ENCODE measurements at regions not wholly inside any gene's neighbourhood (a gene's known extent, or its start where the extent isn't known, plus 50 kb on each side); places are given as distances from the start of the nearest gene placed in this dataset.

DNA sequence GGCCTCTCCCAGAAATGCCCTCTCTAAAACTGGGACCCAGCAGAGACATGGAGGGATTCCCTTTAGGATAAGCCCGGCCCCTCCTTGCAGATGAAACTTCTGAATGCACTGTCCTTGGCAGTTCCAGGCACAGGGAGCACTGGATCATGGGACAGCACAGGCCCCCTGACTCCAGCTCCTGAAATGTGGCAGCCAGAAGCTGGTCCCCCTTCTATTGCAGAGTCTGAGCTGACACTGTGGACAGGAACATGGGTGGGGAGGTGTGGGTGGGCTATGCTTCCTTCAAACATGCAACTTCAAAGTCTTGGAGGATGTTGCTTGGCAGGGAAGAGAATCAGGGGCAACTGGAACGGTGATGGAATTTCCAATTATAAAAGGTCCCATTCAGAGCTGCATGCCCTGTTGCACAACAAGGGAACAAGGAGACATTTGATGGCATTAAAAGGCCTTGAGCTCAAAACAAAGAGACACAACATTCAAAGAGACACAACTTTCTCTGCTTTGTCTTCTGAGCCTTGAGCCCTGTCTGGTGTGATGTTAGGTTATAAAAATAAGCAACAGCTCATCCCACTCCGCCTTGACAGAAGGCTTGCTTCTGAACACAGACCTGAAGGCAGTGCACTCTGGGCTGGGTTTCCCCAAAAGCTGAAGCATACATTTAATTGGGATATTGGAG is 239.0 kb downstream of the OSR1 start:
- Histone ChIP-seq H3K4me1 (ENCODE audit: control insufficient read depth, insufficient read depth, low read length) (peaks cover 5% of the 10 kb centered on the region), H3K27me3 (ENCODE audit: control insufficient read depth, insufficient read depth) (no peaks in the 10 kb centered on the region), H3K9me3 (ENCODE audit: control insufficient read depth, low read length) (no peaks in the 10 kb centered on the region), H3K27ac (ENCODE audit: low read length) (no peak overlapping the region), H3K4me3 (ENCODE audit: low read length) (no peak overlapping the region)
- ATAC-seq: no peak
- WGBS: 84% methylated on average over 3 of the region's 3 CpGs
- intact Hi-C loops (cut with DNase I): no loop called here
- DNase-seq: no peak

DNA sequence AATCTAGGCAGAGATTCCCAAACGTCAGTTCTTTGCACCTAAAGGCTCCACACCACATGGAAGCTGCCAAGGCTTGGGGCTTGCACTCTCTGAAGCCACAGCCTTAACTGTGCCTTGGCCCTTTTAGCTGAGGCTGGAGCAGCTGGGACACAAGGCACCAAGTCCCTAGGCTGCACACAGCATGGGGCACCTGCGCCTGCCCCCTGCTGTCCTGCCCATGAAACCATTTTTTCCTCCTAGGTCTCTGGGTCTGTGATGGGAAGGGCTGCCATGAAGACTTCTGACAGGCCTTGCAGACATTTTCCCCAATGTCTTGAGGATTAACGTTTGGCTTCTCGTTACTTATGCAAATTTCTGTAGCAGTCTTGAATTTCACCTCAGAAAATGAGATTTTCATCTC is 241.5 kb downstream of the OSR1 start:
- no peak overlapping the region for H3K27ac ChIP-seq (ENCODE audit: low read length)
- H3K4me3 ChIP-seq (ENCODE audit: low read length): no peak overlapping the region
- ATAC-seq (no peak), DNase-seq (no peak)
- H3K9me3 ChIP-seq (ENCODE audit: control insufficient read depth, low read length): no peaks in the 10 kb centered on the region
- peaks cover 5% of the 10 kb centered on the region for H3K4me1 ChIP-seq (ENCODE audit: control insufficient read depth, insufficient read depth, low read length)
- intact Hi-C loops (cut with DNase I): no loop called here
- WGBS: 68% methylated on average over 4 of the region's 4 CpGs
- H3K27me3 ChIP-seq (ENCODE audit: control insufficient read depth, insufficient read depth): no peaks in the 10 kb centered on the region

DNA sequence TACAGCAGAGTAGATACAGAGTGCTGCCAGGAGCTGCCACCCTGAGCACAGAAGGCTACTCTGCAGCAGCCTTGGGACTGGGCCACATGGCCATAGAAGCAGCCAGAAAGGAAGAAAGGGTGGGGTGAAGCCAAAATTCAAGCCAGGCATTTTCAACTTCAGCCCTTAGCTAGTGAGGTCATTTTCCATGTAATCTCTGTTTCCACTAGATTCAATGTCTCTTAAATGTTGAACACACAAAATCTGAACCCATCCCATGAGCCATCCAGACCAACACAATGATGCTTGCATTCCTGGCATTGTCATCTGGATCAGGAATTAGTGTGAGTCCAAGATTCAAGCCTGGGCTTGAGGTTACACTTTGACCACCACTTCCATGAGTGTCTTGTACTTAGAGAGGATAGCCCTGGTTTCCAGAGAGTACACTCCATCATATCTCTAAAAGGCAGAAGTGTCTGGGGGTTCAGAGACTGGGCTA is 243.6 kb downstream of the OSR1 start:
- DNase-seq: peak; percentile 49 to 87 (median 73)
- no peak overlapping the region for H3K27ac ChIP-seq (ENCODE audit: low read length)
- H3K27me3 ChIP-seq (ENCODE audit: control insufficient read depth, insufficient read depth): no peaks in the 10 kb centered on the region
- H3K9me3 ChIP-seq (ENCODE audit: control insufficient read depth, low read length): no peaks in the 10 kb centered on the region
- peak; percentile 78 to 91 for ATAC-seq
- no peak overlapping the region for H3K4me3 ChIP-seq (ENCODE audit: low read length)
- intact Hi-C loops (cut with DNase I): no loop called here
- H3K4me1 ChIP-seq (ENCODE audit: control insufficient read depth, insufficient read depth, low read length): peaks cover 1% of the 10 kb centered on the region

DNA sequence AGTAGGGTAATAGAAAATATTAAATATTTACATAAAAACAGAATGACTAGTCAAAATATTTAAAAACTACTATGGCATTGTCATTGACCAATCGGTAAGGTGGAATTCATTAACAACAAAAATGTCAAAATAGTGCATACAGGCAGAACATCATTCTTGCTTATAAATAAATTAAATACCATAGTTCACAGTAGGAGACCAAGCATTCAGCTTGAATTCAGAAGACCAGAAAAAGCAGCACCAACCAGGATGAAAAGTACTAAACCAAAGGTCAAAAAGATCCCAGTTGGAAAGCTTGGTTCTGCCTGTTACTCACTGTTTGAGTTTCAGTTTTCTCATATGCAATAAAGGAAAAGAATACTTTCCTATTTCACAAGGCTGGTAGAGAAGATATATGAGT is 244.3 kb downstream of the OSR1 start:
- intact Hi-C loops (cut with DNase I): no loop called here
- Histone ChIP-seq H3K27me3 (ENCODE audit: control insufficient read depth, insufficient read depth) (no peaks in the 10 kb centered on the region), H3K4me3 (ENCODE audit: low read length) (no peak overlapping the region), H3K27ac (ENCODE audit: low read length) (no peak overlapping the region), H3K4me1 (ENCODE audit: control insufficient read depth, insufficient read depth, low read length) (peaks cover 1% of the 10 kb centered on the region), H3K9me3 (ENCODE audit: control insufficient read depth, low read length) (no peaks in the 10 kb centered on the region)
- ATAC-seq (no peak), DNase-seq (no peak)
- WGBS: 99% methylated on average over 1 of the region's 1 CpG

DNA sequence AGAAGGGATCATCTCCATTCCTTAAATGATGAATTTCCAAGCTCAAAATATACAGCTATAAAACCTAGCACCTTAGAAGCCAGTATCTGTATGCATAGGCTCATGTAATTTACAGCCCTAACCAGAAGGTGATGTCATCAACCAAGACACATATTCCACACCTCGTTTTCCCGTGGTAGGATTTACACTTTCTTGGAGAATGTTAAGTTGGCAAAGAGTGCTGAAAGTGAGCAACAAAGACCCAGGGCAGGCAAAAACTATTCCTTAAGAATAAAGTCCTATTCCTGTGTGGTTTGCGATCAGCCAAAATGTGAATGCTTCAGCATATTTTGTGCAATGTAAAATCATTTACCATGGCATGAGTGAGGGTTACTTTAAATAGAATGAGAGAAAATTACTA is 247.1 kb downstream of the OSR1 start:
- ATAC-seq (no peak), DNase-seq (no peak)
- H3K4me1 ChIP-seq (ENCODE audit: control insufficient read depth, insufficient read depth, low read length): peaks cover 1% of the 10 kb centered on the region
- H3K27ac ChIP-seq (ENCODE audit: low read length): no peak overlapping the region
- H3K9me3 ChIP-seq (ENCODE audit: control insufficient read depth, low read length): no peaks in the 10 kb centered on the region
- no peak overlapping the region for H3K4me3 ChIP-seq (ENCODE audit: low read length)
- H3K27me3 ChIP-seq (ENCODE audit: control insufficient read depth, insufficient read depth): no peaks in the 10 kb centered on the region
- intact Hi-C loops (cut with DNase I): no loop called here
- 76% methylated on average over 3 of the region's 3 CpGs for WGBS

DNA sequence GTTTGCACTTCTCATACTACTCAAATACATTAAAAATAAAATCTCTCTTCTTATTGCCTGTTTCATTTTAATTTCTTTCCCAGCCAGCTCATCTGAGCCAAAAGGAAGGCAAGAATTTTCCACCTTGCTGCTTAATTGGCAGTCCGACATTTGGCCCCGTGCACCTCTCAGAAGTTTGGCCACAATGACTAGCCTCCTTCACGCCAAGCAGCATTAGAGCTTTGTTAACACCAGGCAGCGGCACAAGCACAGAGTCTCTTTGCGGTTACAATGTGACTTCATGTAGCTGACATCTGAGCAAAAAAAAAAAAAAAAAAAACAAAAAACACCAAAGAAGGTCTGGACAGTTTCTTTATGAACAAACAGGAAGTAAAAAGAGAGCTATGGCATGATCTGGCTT is 248.9 kb downstream of the OSR1 start:
- intact Hi-C loops (cut with DNase I): no loop called here
- no peak for ATAC-seq
- H3K9me3 ChIP-seq (ENCODE audit: control insufficient read depth, low read length): no peaks in the 10 kb centered on the region
- no peak overlapping the region for H3K27ac ChIP-seq (ENCODE audit: low read length)
- no peaks in the 10 kb centered on the region for H3K27me3 ChIP-seq (ENCODE audit: control insufficient read depth, insufficient read depth)
- DNase-seq: no peak
- 87% methylated on average over 5 of the region's 5 CpGs for WGBS
- no peaks in the 10 kb centered on the region for H3K4me1 ChIP-seq (ENCODE audit: control insufficient read depth, insufficient read depth, low read length)
- no peak overlapping the region for H3K4me3 ChIP-seq (ENCODE audit: low read length)

DNA sequence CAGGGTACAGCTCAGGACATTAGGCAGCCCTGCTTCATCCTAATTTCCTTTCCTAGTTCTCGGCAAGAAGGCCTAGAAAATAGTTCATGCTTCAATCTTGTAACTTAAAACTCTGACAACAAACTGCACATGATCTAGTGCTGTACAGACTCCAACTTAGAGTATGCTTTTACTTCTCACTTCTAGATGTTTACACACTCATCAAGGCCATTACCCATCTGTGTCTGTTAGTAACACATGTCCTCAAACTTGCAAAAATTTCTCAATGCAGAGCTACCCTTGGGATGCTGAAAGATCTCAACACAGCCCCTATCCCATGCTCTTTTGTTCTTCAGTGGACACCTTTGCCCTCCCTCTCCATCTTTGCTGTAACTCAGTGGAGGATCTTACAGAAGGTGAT is 252.0 kb downstream of the OSR1 start:
- ATAC-seq: no peak
- Histone ChIP-seq H3K4me1 (ENCODE audit: control insufficient read depth, insufficient read depth, low read length) (no peaks in the 10 kb centered on the region), H3K27me3 (ENCODE audit: control insufficient read depth, insufficient read depth) (no peaks in the 10 kb centered on the region), H3K27ac (ENCODE audit: low read length) (no peak overlapping the region), H3K9me3 (ENCODE audit: control insufficient read depth, low read length) (no peaks in the 10 kb centered on the region), H3K4me3 (ENCODE audit: low read length) (no peak overlapping the region)
- WGBS: 83% methylated on average over 1 of the region's 1 CpG
- intact Hi-C loops (cut with DNase I): no loop called here
- no peak for DNase-seq

DNA sequence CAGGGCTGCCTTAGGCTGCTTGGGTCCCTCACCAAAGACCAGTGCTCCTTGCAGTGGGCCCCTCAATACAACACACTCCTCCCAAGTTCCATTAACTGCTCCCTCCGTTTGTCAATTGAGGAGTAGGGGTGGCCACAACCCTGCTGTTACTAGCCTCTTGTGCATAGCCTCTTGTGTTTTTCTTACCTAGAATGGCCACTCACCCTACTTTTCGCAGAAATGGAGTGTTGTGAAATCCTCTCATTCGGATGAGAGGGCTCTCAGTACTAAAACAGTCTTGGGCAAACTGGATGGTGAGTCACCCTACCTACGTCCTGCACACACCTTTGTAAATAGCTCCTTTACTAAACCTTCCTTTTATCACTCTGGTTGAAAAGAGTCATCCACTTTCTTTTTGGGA is 253.9 kb downstream of the OSR1 start:
- Histone ChIP-seq H3K27ac (ENCODE audit: low read length) (no peak overlapping the region), H3K9me3 (ENCODE audit: control insufficient read depth, low read length) (no peaks in the 10 kb centered on the region), H3K27me3 (ENCODE audit: control insufficient read depth, insufficient read depth) (no peaks in the 10 kb centered on the region), H3K4me3 (ENCODE audit: low read length) (no peak overlapping the region), H3K4me1 (ENCODE audit: control insufficient read depth, insufficient read depth, low read length) (no peaks in the 10 kb centered on the region)
- DNase-seq (no peak), ATAC-seq (no peak)
- 86% methylated on average over 4 of the region's 4 CpGs for WGBS
- intact Hi-C loops (cut with DNase I): no loop called here

DNA sequence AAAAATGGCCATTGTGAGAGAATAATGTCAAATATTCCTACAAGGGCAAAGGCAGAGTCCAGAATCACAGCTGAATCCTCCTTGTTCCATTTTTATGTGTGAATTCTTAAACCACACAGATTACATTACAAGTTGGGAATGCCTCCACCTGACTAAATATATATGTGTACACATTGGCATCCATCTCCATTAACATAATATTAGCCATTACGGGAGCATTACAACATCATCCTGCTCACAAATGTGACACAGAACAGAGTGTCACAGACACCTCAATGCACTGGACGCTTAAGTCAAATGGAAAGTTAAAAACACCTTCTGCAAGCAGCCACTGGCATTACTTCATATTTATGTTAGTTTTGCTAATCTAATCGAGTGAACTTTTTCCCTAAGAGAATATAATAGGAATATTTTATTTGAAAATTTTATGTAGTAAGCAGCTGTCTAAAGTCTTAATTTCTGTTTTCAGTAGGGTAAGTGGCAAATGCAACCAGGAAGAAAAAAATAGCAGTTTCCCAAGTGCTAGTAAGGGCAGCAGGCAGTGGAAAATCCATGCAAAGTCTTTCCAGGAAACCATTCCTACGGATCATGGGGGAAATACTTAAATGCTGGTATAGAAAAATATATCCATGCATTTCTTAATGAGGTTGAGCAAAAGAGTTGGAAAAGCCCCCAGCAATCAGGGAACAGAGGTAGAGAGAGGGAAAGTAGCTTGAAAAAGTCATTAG is 255.6 kb downstream of the OSR1 start:
- Histone ChIP-seq H3K9me3 (ENCODE audit: control insufficient read depth, low read length) (no peaks in the 10 kb centered on the region), H3K4me1 (ENCODE audit: control insufficient read depth, insufficient read depth, low read length) (no peaks in the 10 kb centered on the region), H3K4me3 (ENCODE audit: low read length) (no peak overlapping the region), H3K27ac (ENCODE audit: low read length) (no peak overlapping the region), H3K27me3 (ENCODE audit: control insufficient read depth, insufficient read depth) (no peaks in the 10 kb centered on the region)
- ATAC-seq (no peak), DNase-seq (no peak)
- intact Hi-C loops (cut with DNase I): no loop called here
- 68% methylated on average over 4 of the region's 4 CpGs for WGBS

DNA sequence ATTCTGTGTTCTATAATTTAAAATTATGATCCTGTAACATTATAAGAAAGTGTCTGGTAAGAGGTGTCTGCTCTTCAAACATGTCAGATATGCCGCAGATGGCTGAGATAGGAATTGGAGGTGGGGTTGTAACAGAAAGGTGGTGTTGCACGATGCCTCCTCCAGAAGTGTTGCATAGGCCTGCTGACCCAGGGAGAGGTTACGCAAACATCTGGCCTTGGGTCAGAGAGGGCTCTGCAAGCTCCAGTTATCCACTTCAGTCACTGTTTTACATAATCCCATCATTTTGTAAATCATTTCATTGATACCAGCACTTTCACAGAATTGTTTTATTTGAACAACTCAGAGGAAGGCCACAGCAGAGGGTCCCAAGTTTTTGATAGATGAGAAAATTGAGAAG is 256.5 kb downstream of the OSR1 start:
- intact Hi-C loops (cut with DNase I): no loop called here
- no peaks in the 10 kb centered on the region for H3K9me3 ChIP-seq (ENCODE audit: control insufficient read depth, low read length)
- no peak overlapping the region for H3K27ac ChIP-seq (ENCODE audit: low read length)
- WGBS: 82% methylated on average over 3 of the region's 3 CpGs
- H3K4me1 ChIP-seq (ENCODE audit: control insufficient read depth, insufficient read depth, low read length): no peaks in the 10 kb centered on the region
- DNase-seq: no peak
- no peak for ATAC-seq
- no peak overlapping the region for H3K4me3 ChIP-seq (ENCODE audit: low read length)
- no peaks in the 10 kb centered on the region for H3K27me3 ChIP-seq (ENCODE audit: control insufficient read depth, insufficient read depth)

DNA sequence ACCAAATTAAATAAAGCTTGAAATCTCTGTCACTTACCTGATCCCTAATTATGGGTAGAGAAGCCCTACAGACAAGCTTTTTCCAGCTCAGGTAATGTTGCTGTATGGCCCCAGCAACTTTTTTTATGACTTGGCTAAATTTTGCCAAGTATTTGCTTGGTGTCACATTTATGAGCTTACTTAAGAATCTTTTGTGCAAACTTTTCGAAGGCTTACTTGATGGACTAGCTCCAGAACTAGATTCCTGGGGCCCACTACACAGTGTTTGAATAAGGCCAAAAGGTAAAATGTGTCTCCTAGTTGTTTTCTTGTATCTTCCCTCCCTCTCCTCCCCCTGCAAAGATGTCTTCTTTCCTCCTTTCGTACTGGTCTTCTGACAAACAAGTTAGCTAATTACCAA is 257.9 kb downstream of the OSR1 start:
- H3K4me1 ChIP-seq (ENCODE audit: control insufficient read depth, insufficient read depth, low read length): no peaks in the 10 kb centered on the region
- no peak overlapping the region for H3K4me3 ChIP-seq (ENCODE audit: low read length)
- no peaks in the 10 kb centered on the region for H3K9me3 ChIP-seq (ENCODE audit: control insufficient read depth, low read length)
- ATAC-seq (no peak), DNase-seq (no peak)
- no peaks in the 10 kb centered on the region for H3K27me3 ChIP-seq (ENCODE audit: control insufficient read depth, insufficient read depth)
- WGBS: 88% methylated on average over 2 of the region's 2 CpGs
- H3K27ac ChIP-seq (ENCODE audit: low read length): no peak overlapping the region
- intact Hi-C loops (cut with DNase I): no loop called here

All from right cardiac atrium (tissue), 5 donors.